Esophagus squamous epithelium (tissue), 5 donors: ENCODE measurements at regions not wholly inside any gene's neighbourhood (a gene's known extent, or its start where the extent isn't known, plus 50 kb on each side); places are given as distances from the start of the nearest gene placed in this dataset.
"Not testable (repeated sequence)": the region's sequence is repeated elsewhere in the genome, so short reads cannot be mapped to it uniquely, and the experiment has no call there.

Source experiments
- DNase-seq: peaks from one replicate; lab custom pipeline; 2025; lab: John Stamatoyannopoulos, UW
- H3K27ac ChIP-seq, 4 donors: fragments of 200-600 bp; sonication (generic); one replicate each; pipeline ENCODE4 v1.5.1; 2016 to 2019; ENCODE audit warnings: mild to moderate bottlenecking in 1 of 4
- H3K27me3 ChIP-seq, 4 donors: fragments of 200-600 bp; sonication (generic); 1 replicate in 3 of 4; 2 replicates in 1 of 4; pipeline versions ENCODE4 v1.5.1 to v1.6.0; 2017 to 2021; ENCODE audit warnings: antibody characterized with exemption in 1 of 4
- H3K36me3 ChIP-seq, 3 donors: fragments of 200-600 bp; sonication (generic); one replicate each; pipeline ENCODE4 v1.5.1; 2016 to 2019
- H3K4me1 ChIP-seq, 3 donors: fragments of 200-600 bp; sonication (generic); one replicate each; pipeline ENCODE4 v1.5.1; 2017 to 2019
- H3K4me3 ChIP-seq, 4 donors: fragments of 200-600 bp; sonication (generic); 1 replicate in 3 of 4; 2 replicates in 1 of 4; pipeline ENCODE4 v1.5.1; 2016 to 2019; ENCODE audit warnings: mild to moderate bottlenecking in 2 of 4, moderate library complexity in 1 of 4
- H3K9me3 ChIP-seq, 3 donors: fragments of 200-600 bp; sonication (generic); one replicate each; pipeline ENCODE4 v1.5.1; 2016 to 2019
- CTCF ChIP-seq, 6 experiments: fragments of 450-650 bp in 4 of 6; fragments of 200-600 bp in 2 of 6; sonication (generic) in 2 of 6; IDR thresholded peaks; one replicate each; pipeline ENCODE4 v1.5.1; 2016 to 2019; ENCODE audit warnings: antibody characterized with exemption in 6 of 6, mild to moderate bottlenecking in 4 of 6, moderate library complexity in 4 of 6
- POLR2A ChIP-seq, 4 donors: fragments of 450-650 bp; IDR thresholded peaks; one replicate each; pipeline ENCODE4 v1.6.1; 2017; ENCODE audit warnings: antibody characterized with exemption in 4 of 4, mild to moderate bottlenecking in 4 of 4, moderate library complexity in 3 of 4
- WGBS, 2 donors: methylation state at CpG; one replicate each; pipeline ENCODE4 v1.1.5; 2018; 5-methylcytosine and 5-hydroxymethylcytosine counted together
- intact Hi-C: fragments of 100-400 bp; cut with DNase I; formaldehyde crosslinking; loops from one replicate; pipeline ENCODE4 v1.15.0; 2022
- donor health status: DM: yes; HTN: yes; CAD: no.

DNA sequence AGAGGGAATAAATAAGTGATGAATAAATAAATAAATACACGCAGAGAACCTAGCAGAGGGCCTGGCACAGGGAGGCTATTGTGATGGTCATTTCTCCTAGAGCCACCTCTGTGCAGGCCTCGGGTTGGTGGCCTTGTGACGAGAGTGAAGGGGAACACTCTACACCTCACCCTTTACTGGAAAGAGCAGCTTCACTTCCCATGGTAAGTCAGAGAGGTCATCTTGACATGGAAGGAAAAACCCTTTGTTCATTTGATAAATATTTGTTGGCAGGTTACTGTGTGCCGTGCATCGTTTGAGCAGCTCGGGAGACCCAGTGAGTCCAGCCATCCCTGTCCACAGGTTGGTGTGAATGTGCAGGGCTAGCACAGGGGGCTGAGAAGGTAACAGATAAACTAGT is 70.2 kb upstream of the PODXL start:
- 83 to 88% methylated on average over 5 to 6 of the region's 6 CpGs for WGBS, 2 donors
- Histone ChIP-seq H3K27me3 (peaks cover 0 to 23% (median 0%) of the 10 kb centered on the region in 4 donors), H3K9me3 (no peaks in the 10 kb centered on the region), H3K36me3 (no peaks in the 10 kb centered on the region), H3K4me3 (no peak overlapping the region), H3K4me1 (peaks cover 0 to 29% (median 0%) of the 10 kb centered on the region in 3 donors), H3K27ac (no peak overlapping the region)
- TF ChIP-seq CTCF (IDR thresholded peaks at IDR 0.05) = no peak
- no peak for TF ChIP-seq POLR2A (IDR thresholded peaks at IDR 0.05)
- intact Hi-C loops = no loop called here
- DNase-seq = no peak

DNA sequence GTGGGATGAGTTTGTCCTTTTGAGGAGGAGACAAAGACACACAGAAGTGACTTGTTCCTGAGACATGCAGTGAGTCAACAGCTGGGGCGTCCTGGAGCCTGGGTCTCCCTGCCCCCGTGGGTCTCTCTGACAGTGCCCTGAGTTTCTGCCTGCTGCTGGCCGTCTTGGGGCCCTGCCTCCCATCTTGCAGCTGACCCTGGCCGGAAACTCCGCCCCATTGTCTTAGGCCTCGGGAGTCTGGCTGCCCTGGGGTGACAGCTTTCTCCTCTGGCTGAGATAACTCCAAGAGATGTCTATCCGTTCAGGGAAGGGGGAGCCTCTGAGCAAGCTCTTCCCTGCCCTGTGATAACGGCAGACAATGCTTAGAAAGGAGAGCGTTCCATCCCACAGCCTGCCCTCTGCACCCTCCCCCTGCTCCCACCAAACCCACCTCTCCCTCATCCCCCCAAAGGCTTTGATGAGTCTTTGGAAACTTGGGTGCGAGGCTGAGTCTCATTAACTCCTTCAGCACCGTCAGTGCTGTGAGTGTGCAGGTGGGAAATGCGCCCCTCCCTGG is 69.5 kb upstream of the PODXL start:
- TF ChIP-seq POLR2A (IDR thresholded peaks at IDR 0.05) (no peak), CTCF (IDR thresholded peaks at IDR 0.05) (no peak)
- DNase-seq = no peak
- Histone ChIP-seq H3K36me3 (no peaks in the 10 kb centered on the region), H3K27me3 (peaks cover 0 to 23% (median 0%) of the 10 kb centered on the region in 4 donors), H3K4me1 (peaks cover 0 to 29% (median 0%) of the 10 kb centered on the region in 3 donors), H3K9me3 (no peaks in the 10 kb centered on the region), H3K27ac (peak overlapping the region in 2 of 4 donors; percentile 10 to 36), H3K4me3 (no peak overlapping the region)
- intact Hi-C loops = no loop called here
- WGBS, 2 donors = 51 to 70% methylated on average over 2 to 6 of the region's 12 CpGs

DNA sequence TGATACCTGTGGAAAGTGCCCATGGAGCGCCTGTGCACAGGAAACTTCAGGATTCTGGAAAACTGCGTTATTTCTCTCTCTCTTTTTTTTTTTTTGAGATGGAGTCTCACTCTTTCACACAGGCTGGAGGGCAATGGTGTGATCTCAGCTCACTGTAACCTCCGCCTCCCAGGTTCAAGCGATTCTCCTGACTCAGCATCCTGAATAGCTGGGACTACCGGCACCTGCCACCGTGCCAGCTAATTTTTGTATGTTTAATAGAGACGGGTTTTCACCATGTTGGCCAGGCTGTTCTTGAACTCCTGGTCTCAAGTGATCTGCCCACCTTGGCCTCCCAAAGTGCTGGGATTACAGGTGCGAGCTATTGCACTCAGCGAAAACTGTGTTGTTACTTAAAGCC is 68.9 kb upstream of the PODXL start:
- H3K27ac ChIP-seq = peak overlapping the region in 2 of 4 donors; percentile 10 to 36
- intact Hi-C loops = not testable (repeated sequence)

DNA sequence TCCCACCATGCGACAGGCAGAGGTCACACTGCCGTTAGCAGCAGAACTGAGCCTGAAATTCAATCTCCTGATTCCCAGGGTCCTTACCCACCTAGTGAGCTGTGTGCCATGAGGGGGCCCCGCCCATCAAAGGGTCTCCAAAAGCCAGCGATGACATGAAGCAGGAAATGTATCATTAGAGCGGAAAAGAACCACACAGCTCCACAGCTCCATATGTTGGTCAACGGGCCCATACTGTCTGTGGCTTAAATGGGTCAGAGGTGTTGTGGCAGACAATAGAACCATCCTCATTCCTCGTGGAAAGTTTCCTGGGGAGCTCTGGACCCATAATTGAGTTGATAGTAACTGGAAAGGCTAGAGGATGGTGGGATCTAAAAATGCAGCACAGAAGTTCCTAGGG is 68.1 kb upstream of the PODXL start:
- no peak for DNase-seq

More for the DNA sequence above, 68.9 kb upstream of the PODXL start:
- WGBS, 2 donors = 79 to 84% methylated on average over 6 to 8 of the region's 9 CpGs
- not testable (repeated sequence) for H3K9me3 ChIP-seq, H3K4me3 ChIP-seq, H3K36me3 ChIP-seq, DNase-seq
- peaks cover 0 to 20% (median 0%) of the 10 kb centered on the region in 4 donors for H3K27me3 ChIP-seq
- peaks cover 0 to 29% (median 0%) of the 10 kb centered on the region in 3 donors for H3K4me1 ChIP-seq

DNA sequence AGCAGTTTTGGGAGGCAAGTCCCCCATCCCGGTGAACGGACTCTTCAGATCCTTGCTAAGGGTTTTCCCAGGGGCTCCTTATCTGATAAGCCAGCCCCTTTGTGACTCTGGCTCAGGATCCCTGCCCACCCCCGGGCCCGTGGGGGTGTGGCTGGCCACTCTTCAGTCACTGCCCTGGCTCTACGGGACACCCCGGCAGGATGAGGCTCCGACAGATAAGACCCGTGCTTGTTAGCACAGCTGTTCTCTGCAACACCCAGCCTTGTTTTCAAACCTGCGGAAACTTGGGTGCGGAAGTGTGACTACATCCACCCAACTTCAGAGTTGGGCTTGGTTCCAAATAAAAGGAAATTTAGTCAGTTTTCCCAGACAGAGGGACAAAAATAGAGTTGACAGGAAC is 66.7 kb upstream of the PODXL start:
- intact Hi-C loops = no loop called here
- Histone ChIP-seq H3K4me1 (peaks cover 0 to 11% (median 0%) of the 10 kb centered on the region in 3 donors), H3K4me3 (no peak overlapping the region), H3K9me3 (no peaks in the 10 kb centered on the region), H3K36me3 (no peaks in the 10 kb centered on the region), H3K27me3 (peaks cover 0 to 7% (median 0%) of the 10 kb centered on the region in 4 donors), H3K27ac (peak overlapping the region in 3 of 4 donors; percentile 19 to 37 (median 30))
- TF ChIP-seq POLR2A (IDR thresholded peaks at IDR 0.05) (no peak), CTCF (IDR thresholded peaks at IDR 0.05) (no peak)
- 52 to 66% methylated on average over 4 to 8 of the region's 10 CpGs for WGBS, 2 donors
- no peak for DNase-seq

More for the DNA sequence above, 68.1 kb upstream of the PODXL start:
- Histone ChIP-seq H3K9me3 (no peaks in the 10 kb centered on the region), H3K4me3 (no peak overlapping the region), H3K27me3 (peaks cover 0 to 12% (median 0%) of the 10 kb centered on the region in 4 donors), H3K36me3 (no peaks in the 10 kb centered on the region), H3K27ac (no peak overlapping the region), H3K4me1 (peaks cover 0 to 24% (median 0%) of the 10 kb centered on the region in 3 donors)
- TF ChIP-seq CTCF (IDR thresholded peaks at IDR 0.05) = no peak
- no peak for TF ChIP-seq POLR2A (IDR thresholded peaks at IDR 0.05)
- 78 to 79% methylated on average over 3 to 4 of the region's 7 CpGs for WGBS, 2 donors
- intact Hi-C loops = no loop called here
